Upper lobe of left lung (tissue), 4 donors: ENCODE measurements at regions not wholly inside any gene's neighbourhood (a gene's known extent, or its start where the extent isn't known, plus 50 kb on each side); places are given as distances from the start of the nearest gene placed in this dataset.

ENCODE experiments used
- CTCF ChIP-seq, 6 experiments: fragments of 450-650 bp in 4 of 6; fragments of 200-600 bp in 2 of 6; sonication (generic) in 2 of 6; IDR thresholded peaks; one replicate each; pipeline ENCODE4 v1.5.1; 2016 to 2019; ENCODE audit warnings: antibody characterized with exemption in 6 of 6
- EP300 ChIP-seq, 4 donors: sonication (generic); formaldehyde crosslinking; IDR thresholded peaks; one replicate each; pipeline ENCODE4 v1.5.1; 2017; ENCODE audit warnings: antibody characterized with exemption in 4 of 4, control low read depth in 2 of 4
- POLR2A ChIP-seq, 4 donors: fragments of 450-650 bp; IDR thresholded peaks; one replicate each; pipeline ENCODE4 v1.5.1; 2016 to 2017; ENCODE audit warnings: antibody characterized with exemption in 4 of 4, mild to moderate bottlenecking in 2 of 4
- POLR2AphosphoS5 ChIP-seq, 2 donors: sonication (generic); formaldehyde crosslinking; IDR thresholded peaks; one replicate each; pipeline ENCODE4 v1.5.1; 2017; ENCODE audit warnings: antibody characterized with exemption in 2 of 2

GRCh38 chr10:10777723-10778122 is 239.9 kb upstream of the CELF2 start:
- TF ChIP-seq POLR2AphosphoS5 (IDR thresholded peaks at IDR 0.05) (no peak), CTCF (IDR thresholded peaks at IDR 0.05) (no peak), EP300 (IDR thresholded peaks at IDR 0.05) (no peak), POLR2A (IDR thresholded peaks at IDR 0.05) (no peak)
